Epithelial cell of proximal tubule (primary cell): ENCODE measurements at regions not wholly inside any gene's neighbourhood (a gene's known extent, or its start where the extent isn't known, plus 50 kb on each side); places are given as distances from the start of the nearest gene placed in this dataset.
"Not testable (repeated sequence)": the region's sequence is repeated elsewhere in the genome, so short reads cannot be mapped to it uniquely, and the experiment has no call there.

Experiments
- DNase-seq: peaks from one replicate; pipeline ENCODE4 v3.0.0-alpha.2; 2011; ENCODE audit warnings: low read depth
- H3K4me3 ChIP-seq: 2 replicates; pipeline ENCODE4 v1.5.1; 2011; ENCODE audit warnings: low read depth, mild to moderate bottlenecking, low read length
- TF ChIP-seq, protein P1 (sequence below): conservative IDR thresholded peaks from 2 replicates; pipeline ENCODE4 v1.5.1; 2012; ENCODE audit warnings: low read depth, mild to moderate bottlenecking, low read length

DNA sequence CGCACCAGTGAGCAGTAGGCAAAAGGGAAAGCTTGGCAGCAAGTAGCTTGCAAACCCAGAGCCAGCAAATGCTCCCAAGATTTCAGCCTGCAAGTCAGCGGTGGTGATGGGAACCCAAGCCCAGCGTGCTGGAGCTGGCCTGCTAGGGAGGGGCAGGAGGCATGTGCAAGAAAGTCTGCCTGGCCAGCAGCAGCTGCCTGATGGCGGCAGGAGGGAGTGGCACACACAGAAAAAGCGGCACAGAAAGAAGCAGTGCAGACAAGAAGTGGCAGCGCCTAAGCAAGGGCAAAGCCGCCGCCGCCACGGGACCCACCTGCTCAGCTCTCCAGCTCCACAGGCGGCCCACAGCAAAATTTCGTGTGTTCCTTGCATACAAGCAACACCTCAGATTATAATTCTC lies 1206.5 kb upstream of the PABPC4L start:
- TF ChIP-seq, protein P1, sequence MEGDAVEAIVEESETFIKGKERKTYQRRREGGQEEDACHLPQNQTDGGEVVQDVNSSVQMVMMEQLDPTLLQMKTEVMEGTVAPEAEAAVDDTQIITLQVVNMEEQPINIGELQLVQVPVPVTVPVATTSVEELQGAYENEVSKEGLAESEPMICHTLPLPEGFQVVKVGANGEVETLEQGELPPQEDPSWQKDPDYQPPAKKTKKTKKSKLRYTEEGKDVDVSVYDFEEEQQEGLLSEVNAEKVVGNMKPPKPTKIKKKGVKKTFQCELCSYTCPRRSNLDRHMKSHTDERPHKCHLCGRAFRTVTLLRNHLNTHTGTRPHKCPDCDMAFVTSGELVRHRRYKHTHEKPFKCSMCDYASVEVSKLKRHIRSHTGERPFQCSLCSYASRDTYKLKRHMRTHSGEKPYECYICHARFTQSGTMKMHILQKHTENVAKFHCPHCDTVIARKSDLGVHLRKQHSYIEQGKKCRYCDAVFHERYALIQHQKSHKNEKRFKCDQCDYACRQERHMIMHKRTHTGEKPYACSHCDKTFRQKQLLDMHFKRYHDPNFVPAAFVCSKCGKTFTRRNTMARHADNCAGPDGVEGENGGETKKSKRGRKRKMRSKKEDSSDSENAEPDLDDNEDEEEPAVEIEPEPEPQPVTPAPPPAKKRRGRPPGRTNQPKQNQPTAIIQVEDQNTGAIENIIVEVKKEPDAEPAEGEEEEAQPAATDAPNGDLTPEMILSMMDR = no peak
- DNase-seq = no peak
- no peak overlapping the region for H3K4me3 ChIP-seq

DNA sequence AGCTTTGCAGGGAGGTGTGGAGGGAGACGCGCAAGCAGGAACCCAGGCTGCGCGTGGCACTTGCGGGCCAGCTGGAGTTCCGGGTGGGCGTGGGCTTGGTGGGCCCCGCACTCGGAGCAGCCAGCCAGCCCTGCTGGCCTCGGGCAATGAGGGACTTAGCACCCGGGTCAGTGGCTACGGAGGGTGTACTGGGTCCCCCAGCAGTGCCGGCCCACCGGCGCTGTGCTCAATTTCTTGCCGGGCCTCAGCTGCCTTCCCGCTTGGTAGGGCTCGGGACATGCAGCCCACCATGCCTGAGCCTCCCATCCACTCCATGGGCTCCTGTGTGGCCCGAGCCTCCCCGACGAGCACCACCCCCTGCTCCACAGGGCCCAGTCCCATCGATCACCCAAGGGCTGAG lies 1205.0 kb upstream of the PABPC4L start:
- DNase-seq, H3K4me3 ChIP-seq: not testable (repeated sequence)

DNA sequence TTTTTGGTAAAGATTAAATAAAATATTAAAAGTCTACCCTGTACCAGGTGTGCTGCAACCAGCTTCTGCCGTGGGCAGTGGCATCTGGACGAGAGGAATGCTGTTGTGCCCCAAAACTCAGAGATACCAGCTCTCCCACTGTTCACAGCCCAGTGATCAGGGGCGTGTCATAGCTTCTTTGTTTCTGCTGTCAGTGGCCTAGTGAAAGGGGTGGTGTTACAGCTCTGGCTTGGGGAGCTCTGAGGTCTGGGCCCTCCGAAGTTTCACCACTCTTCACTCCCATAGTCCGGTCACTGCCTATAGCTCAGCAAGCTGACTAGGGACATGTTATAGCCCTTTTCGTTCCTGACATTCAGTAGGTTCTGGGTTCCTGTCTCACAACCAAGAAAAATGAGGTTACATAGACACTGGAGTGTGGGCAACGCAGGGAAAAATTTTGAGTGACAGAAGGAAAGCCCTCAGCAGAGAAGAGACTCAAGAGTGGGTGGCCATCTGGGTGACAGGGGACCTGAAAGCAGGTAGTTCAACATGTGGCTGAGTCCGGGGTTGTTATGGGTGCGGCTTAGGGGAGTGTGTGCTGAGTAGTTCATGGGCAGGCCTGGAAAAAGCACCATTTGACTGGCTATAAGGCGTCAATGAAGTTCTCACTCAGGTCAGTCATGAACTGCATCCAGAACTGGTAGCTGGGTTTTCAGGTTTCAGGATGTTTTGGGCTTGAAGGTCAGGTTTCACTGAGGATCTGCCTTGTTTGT lies 1184.4 kb upstream of the PABPC4L start:
- no peak for DNase-seq
- TF ChIP-seq, protein P1 = no peak

DNA sequence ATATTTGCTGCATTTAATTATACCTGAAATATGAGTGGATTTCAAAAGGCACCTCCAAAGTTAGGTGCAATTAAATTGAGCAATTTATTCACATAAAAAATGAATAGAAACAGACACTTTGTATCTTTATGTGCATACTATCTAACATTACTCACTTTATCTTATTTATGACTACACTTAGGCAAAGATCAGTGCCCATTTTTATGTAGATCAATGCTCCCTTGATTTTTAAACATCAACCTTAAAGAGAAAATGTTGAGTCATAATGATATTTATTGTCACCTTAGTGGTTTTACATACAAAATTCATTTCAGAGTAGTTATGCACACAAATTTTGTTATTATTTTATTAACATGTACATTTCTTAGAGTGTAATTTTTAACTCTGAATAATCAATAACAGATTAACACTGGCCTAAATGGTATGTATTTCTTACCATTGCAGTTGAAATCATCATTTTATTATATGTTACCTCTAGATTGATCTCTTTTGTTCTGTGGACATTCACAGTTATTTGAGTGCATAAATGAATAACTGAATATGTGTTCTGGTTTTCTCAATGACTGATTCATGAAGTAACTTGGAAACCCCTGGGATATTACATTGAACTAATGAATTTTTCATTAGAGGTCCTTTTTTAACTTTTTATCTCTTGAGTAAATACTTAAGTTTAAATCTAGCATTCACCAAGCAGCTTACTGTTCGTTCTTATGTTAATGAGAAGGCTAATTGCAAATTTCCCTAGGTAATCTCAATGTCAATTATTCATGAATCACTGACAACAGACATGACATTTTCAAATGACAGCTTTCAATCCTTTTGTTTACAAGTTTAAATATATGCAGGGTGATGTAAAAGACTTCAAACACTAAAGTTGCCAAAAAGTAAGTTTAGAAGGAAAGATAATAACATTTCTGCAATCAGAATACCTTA lies 1182.0 kb upstream of the PABPC4L start:
- TF ChIP-seq, protein P1 = no peak
- no peak for DNase-seq

More for the DNA sequence above, 1184.4 kb upstream of the PABPC4L start:
- H3K4me3 ChIP-seq = no peak overlapping the region

DNA sequence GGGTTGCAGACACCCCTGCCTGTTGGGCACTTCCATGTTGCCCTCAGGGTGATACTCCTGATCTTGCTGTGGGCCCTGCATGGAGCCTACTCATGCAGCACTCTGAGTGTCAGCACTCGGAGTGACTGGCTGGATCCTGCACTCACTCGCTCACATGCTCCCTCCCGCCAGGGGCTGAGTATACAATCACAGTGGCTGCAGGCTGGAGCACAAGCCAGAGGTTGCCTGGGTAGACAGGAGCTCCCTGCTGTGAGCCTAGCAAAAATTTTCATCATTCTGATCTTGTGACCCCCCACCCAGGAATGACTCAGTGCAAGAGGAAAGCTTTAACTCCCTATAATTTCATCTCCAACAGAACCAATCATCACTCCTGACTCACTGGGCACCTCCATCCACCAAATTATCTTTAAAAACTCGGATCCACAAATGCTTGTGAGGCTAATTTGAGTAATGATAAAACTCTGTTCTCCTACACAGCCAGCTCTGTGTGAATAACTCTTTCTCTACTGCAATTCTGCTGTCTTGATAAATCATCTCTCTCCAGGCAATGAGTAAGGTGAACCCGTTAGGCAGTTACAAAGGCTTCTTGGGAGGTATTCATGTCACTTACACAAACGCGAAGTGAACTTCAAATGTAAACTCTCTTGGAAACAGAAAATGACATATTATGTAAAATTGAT lies 1180.8 kb upstream of the PABPC4L start:
- no peak for DNase-seq
- H3K4me3 ChIP-seq = no peak overlapping the region
- TF ChIP-seq, protein P1 = no peak

More for the DNA sequence above, 1182.0 kb upstream of the PABPC4L start:
- no peak overlapping the region for H3K4me3 ChIP-seq

DNA sequence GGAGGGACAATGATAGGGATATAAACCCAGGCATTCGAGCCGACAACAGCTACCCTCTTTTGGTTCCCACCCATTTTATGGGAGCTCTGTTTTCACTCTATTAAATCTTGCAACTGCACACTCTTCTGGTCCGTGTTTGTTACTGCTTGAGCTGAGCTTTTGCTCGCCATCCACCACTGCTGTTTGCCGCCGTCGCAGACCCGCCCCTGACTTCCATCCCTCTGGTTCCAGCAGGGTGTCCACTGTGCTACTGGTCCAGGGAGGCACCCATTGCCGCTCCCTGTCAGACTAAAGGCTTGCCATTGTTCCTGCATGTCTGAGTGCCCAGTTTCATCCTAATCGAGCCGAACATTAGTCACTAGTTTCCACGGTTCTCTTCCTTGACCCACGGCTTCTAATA lies 1170.5 kb upstream of the PABPC4L start:
- TF ChIP-seq, protein P1 = no peak

DNA sequence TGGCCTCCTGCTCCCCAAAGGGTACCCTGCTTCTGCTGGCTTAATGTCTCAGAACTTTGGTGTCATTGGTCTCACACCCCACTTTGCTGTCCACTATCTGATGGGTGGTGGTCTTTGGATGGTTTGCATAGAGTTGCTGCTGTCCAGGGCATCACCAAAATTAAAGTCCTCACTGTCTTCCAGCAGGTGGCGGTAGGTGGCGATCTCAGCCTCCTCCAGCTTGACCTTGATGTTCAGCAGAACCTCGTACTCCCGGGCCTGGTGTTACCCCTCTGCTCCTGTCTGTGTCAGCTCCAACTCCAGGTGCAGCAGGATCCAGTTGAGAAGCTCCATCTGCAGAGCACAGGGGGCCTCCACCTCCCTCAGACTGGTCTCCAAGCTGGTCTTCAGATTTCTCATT lies 1169.5 kb upstream of the PABPC4L start:
- TF ChIP-seq, protein P1 = peak; percentile 29
- DNase-seq = no peak
- no peak overlapping the region for H3K4me3 ChIP-seq

More for the DNA sequence above, 1170.5 kb upstream of the PABPC4L start:
- no peak for DNase-seq
- no peak overlapping the region for H3K4me3 ChIP-seq
